SK-N-MC (cell line): ENCODE measurements at regions not wholly inside any gene's neighbourhood (a gene's known extent, or its start where the extent isn't known, plus 50 kb on each side); places are given as distances from the start of the nearest gene placed in this dataset.

ENCODE experiments used
- DNase-seq: peaks from one replicate; pipeline ENCODE4 v3.0.0-alpha.2; 2011; ENCODE audit warnings: low read depth, low spot score
- H3K27ac ChIP-seq: fragments of 200-600 bp; sonication (generic); 2 replicates; pipeline ENCODE4 v1.5.1; 2016; ENCODE audit warnings: mixed run types
- H3K36me3 ChIP-seq: fragments of 200-600 bp; sonication (generic); 2 replicates; pipeline ENCODE4 v1.6.1; 2017; ENCODE audit warnings: antibody characterized with exemption, low read length, mixed read lengths; ENCODE audit not compliant: insufficient read depth
- H3K4me3 ChIP-seq: fragments of 200-600 bp; sonication (generic); 2 replicates; pipeline ENCODE4 v1.5.1; 2016
- H3K9ac ChIP-seq: fragments of 200-600 bp; sonication (generic); 2 replicates; pipeline ENCODE4 v1.8.0; 2017; ENCODE audit warnings: mixed run types, mixed read lengths; ENCODE audit not compliant: insufficient read length
- H3K9me3 ChIP-seq: fragments of 200-600 bp; sonication (generic); 2 replicates; pipeline ENCODE4 v1.6.1; 2017; ENCODE audit warnings: low read depth, mild to moderate bottlenecking, antibody characterized with exemption, low read length, moderate library complexity, mixed read lengths
- EZH2 ChIP-seq: fragments of 200-600 bp; sonication (generic); IDR thresholded peaks from one replicate; pipeline ENCODE4 v1.6.1; 2017; ENCODE audit warnings: antibody characterized with exemption
- FOXP2 ChIP-seq: optimal IDR thresholded peaks from 2 replicates; pipeline ENCODE3; 2011; ENCODE audit warnings: mild to moderate bottlenecking, moderate library complexity; ENCODE audit not compliant: insufficient read depth; ENCODE audit errors: extremely low read length, control extremely low read depth
- POLR2AphosphoS5 ChIP-seq: IDR thresholded peaks from 2 replicates; pipeline ENCODE4 v1.6.1; 2012; ENCODE audit warnings: mild to moderate bottlenecking, low read depth, low read length, borderline replicate concordance

DNA sequence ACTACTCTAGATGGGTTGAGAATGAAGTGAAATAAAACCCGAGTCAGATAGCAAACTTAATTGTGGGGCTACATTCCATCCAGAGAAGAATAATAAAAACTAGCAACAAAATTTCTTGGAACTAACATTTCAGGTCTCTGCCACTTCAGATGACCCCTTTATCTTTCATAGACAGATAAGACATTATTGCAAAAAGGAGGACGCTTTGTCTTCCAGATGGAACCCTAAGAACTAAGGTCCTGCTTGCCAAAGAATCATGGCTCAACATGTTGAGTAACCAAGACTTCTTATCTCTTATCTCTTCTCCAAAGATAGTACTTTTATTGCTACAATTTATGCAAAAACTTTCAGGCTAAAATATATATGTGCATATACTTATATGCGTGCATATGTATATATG is 221.1 kb upstream of the PREP start:
- Histone ChIP-seq H3K9ac (no peak overlapping the region), H3K9me3 (no peaks in the 10 kb centered on the region), H3K27ac (no peak overlapping the region), H3K4me3 (no peak overlapping the region), H3K36me3 (no peaks in the 10 kb centered on the region)
- DNase-seq: no peak
- no peak for TF ChIP-seq EZH2
- no peak for TF ChIP-seq POLR2AphosphoS5
- no peak for TF ChIP-seq FOXP2

DNA sequence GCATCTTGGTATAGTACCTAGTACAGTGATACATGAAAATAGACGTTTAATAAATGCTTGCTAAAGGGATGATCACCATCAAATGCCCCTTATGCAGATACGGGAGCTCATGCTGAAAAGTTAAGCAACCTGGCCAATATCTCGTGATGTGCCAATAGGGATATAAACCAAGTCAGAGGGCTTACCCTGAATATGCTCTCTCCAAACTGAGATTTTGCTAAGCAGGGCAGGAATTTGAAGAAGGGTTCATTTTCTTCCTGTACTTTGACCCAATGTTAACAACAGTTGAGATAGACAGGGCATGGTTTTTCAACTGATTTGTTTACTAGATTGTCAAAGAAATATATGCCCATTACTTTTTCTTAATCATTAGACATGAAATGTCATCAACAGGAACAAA is 219.3 kb upstream of the PREP start:
- Histone ChIP-seq H3K27ac (no peak overlapping the region), H3K9me3 (no peaks in the 10 kb centered on the region), H3K4me3 (no peak overlapping the region), H3K36me3 (no peaks in the 10 kb centered on the region), H3K9ac (no peak overlapping the region)
- TF ChIP-seq FOXP2: no peak
- TF ChIP-seq EZH2: no peak
- TF ChIP-seq POLR2AphosphoS5: no peak
- DNase-seq: no peak

DNA sequence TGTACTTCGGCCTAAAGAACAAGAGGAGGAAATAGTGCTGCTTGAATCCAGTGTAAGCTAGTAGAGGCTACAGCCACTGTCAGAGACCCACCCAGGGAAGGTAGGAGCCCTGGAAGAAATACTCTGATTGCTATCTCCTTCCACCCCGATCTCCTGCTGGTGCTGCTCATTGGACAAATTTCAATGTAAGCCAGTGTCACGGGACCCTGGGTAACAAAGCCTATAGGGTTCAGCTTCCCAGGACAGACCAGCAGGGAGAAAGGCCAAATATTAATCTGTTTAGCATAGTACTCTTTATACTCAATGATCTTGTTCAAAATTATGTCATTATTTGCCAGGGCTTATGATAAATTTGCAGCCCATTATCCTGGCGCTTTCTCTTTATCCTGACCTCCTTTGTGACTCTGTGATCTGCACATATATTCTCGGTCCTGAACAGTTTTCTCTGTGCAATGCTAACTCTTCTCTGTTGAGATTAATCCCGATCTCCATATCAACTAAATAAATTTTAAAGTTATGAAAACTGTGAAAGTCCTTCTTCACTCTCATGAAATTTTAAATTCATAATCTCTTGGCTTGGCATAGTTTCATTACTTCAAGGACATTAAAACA is 218.8 kb upstream of the PREP start:
- TF ChIP-seq EZH2 (no peak), POLR2AphosphoS5 (no peak), FOXP2 (no peak)
- Histone ChIP-seq H3K4me3 (no peak overlapping the region), H3K9ac (no peak overlapping the region), H3K9me3 (no peaks in the 10 kb centered on the region), H3K36me3 (no peaks in the 10 kb centered on the region), H3K27ac (no peak overlapping the region)
- no peak for DNase-seq

DNA sequence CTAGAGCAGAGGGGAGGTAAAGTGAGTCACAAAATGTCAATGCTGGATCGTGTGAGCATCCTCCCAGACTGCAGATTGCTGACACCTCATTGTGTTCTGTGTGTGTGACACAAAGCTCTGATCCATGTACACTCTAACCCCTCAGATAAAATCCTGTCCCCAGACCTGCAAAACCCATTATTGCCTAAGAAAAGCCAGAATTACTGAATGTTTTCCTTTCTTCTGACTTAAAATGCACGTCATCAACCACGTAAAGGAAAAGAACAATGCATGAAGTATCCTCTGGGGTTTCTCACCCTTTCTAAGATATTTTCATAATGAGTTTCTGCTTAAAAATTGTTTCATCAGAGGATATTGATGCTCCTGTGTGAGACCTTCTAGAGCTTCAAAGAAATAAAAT is 218.0 kb upstream of the PREP start:
- H3K36me3 ChIP-seq: no peaks in the 10 kb centered on the region
- H3K4me3 ChIP-seq: no peak overlapping the region
- H3K9ac ChIP-seq: no peak overlapping the region
- H3K27ac ChIP-seq: no peak overlapping the region
- H3K9me3 ChIP-seq: no peaks in the 10 kb centered on the region
- no peak for TF ChIP-seq FOXP2
- TF ChIP-seq POLR2AphosphoS5: no peak
- no peak for TF ChIP-seq EZH2
- no peak for DNase-seq

DNA sequence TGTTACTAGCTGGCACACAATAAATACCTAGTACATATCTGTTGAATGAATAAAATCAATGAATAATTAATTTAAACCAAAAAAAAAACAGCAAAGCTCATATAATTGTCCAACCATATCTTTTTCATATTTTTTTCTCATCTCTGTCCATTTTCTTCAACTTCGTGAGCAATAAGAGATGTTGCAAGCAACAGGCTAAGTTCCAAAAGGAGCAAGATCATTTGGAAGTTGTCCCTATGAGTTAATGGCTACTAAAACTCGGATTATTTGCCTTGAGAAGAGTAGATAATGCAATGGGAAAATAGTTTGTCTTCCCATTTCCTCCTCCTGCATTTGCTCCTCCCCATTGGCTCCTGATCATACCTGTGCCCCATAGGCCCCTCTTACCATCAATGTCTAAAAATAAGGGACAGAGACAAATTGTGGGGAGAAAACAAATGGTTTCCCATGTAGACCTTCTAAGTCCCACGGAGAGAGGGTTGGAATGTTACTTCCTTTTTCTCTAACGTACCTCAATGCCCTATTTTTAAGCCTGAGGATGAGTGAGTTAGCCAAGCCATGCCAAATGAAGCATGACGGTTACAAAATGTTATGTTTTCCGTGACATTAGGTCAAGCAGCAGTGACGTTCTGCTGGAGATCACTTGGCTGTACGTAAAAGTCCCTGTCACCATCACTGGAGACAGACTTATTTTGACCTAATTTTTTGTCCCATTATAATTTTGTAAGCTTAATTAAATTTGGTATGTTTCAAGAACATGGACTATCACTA is 217.3 kb upstream of the PREP start:
- no peak for DNase-seq
- no peak for TF ChIP-seq EZH2
- no peak for TF ChIP-seq POLR2AphosphoS5
- TF ChIP-seq FOXP2: no peak
- Histone ChIP-seq H3K4me3 (no peak overlapping the region), H3K36me3 (no peaks in the 10 kb centered on the region), H3K27ac (no peak overlapping the region), H3K9me3 (no peaks in the 10 kb centered on the region), H3K9ac (no peak overlapping the region)

DNA sequence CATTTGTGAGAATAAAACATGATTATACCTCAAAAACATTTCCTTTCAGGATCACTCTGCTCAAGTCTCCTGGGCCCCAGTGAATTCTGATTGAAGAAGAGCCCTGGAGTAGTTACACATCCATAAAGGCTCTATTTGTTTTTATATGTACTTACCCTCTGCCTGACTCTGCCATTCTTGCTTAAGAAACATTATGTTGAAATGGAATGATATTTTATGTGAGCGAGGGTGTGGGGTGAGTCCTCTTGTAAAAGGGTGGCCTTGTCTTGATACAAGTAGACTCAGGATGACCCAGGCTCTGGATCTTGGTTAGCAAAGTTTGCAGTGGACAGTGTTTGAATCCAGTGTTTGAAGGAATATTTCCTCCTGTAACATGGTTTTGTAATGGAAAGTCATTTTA is 215.4 kb upstream of the PREP start:
- TF ChIP-seq FOXP2: no peak
- no peak for TF ChIP-seq POLR2AphosphoS5
- TF ChIP-seq EZH2: no peak
- Histone ChIP-seq H3K36me3 (no peaks in the 10 kb centered on the region), H3K27ac (no peak overlapping the region), H3K9me3 (no peaks in the 10 kb centered on the region), H3K4me3 (no peak overlapping the region), H3K9ac (no peak overlapping the region)
- DNase-seq: no peak

DNA sequence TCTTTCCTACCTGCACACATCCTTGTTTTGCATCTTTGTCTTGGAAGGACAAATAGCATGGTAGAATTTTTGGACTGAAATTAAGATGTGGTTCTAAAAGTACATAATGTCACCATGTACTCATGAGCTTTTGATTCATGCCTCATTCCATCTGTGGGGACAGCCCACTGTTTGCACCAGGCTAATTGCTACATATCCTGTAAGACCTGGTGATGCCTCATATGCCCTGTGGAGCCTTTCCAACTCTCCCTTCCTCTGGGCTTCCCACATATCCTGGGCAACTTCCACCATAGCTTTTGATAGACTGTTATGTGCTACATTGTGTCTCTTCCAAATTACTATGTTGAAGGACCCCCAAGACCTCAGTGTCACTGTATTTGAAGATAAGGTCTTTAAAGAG is 213.6 kb upstream of the PREP start:
- Histone ChIP-seq H3K4me3 (no peak overlapping the region), H3K36me3 (no peaks in the 10 kb centered on the region), H3K9me3 (no peaks in the 10 kb centered on the region), H3K9ac (no peak overlapping the region), H3K27ac (no peak overlapping the region)
- no peak for TF ChIP-seq EZH2
- TF ChIP-seq POLR2AphosphoS5: no peak
- no peak for TF ChIP-seq FOXP2
- no peak for DNase-seq

DNA sequence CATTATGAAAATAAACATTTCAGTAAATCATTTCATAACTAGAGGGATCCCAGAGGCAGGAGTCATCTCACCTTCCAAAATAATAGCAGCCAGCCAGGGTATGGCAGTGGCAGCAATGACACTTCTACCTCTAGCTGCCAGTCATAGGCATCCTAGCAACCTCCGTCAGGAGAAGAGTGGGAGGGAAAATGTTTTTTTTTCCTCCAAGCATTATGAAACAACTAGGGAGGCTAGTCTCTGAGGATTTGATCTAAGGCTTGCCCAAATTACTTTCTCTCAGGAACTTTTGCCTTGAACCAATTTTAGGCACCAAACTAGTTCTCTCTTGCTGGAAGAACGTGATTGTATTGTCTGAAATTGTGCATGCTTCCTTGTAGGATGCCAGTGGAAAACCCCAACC is 208.7 kb upstream of the PREP start:
- H3K36me3 ChIP-seq: no peaks in the 10 kb centered on the region
- no peak overlapping the region for H3K9ac ChIP-seq
- H3K9me3 ChIP-seq: no peaks in the 10 kb centered on the region
- no peak overlapping the region for H3K27ac ChIP-seq
- TF ChIP-seq FOXP2 (no peak), EZH2 (no peak), POLR2AphosphoS5 (no peak)
- no peak overlapping the region for H3K4me3 ChIP-seq
- DNase-seq: no peak
